CD4-positive, alpha-beta T cell (primary cell): ENCODE measurements at regions not wholly inside any gene's neighbourhood (a gene's known extent, or its start where the extent isn't known, plus 50 kb on each side); places are given as distances from the start of the nearest gene placed in this dataset.

ENCODE experiments used
- ATAC-seq: fragments of 200-7000 bp; cut with Tn5 transposase; one replicate; pipeline ENCODE4 v1.10.0; 2022; ENCODE audit warnings: mild to moderate bottlenecking; ENCODE audit not compliant: poor library complexity
- CTCF ChIA-PET: fragments of 350-600 bp; sonication (Branson Sonifier 250); formaldehyde crosslinking; loops from one replicate; lab custom pipeline; 2021; ENCODE audit warnings: antibody characterized with exemption, inconsistent platforms; lab: Charles Lee
- POLR2A ChIA-PET: fragments of 350-600 bp; sonication (Branson Sonifier 250); formaldehyde crosslinking; loops from one replicate; lab custom pipeline; 2021; ENCODE audit warnings: antibody characterized with exemption, inconsistent platforms; lab: Charles Lee
- DNase-seq, 14 experiments: peaks; one replicate each; pipeline ENCODE4 v3.0.0-alpha.2; 2013 to 2020; ENCODE audit warnings: mixed read lengths in 2 of 14
- H3K27ac ChIP-seq, 2 donors: one replicate each; pipeline versions ENCODE4 v1.5.1 to v1.7.0; 2013; ENCODE audit warnings: low read length in 2 of 2, low read depth in 1 of 2, mild to moderate bottlenecking in 1 of 2
- H3K27me3 ChIP-seq, 2 experiments: 1 replicate in 1 of 2; 2 replicates in 1 of 2; pipeline versions ENCODE4 v1.6.1 to v1.7.0; 2013; ENCODE audit warnings: low read length in 2 of 2, control low read depth in 1 of 2, mild to moderate bottlenecking in 1 of 2, moderate library complexity in 1 of 2; ENCODE audit not compliant: insufficient read depth in 2 of 2, control insufficient read depth in 1 of 2
- H3K36me3 ChIP-seq: one replicate; pipeline ENCODE4 v1.6.1; 2013; ENCODE audit warnings: low read length, control low read depth; ENCODE audit not compliant: insufficient read depth
- H3K4me1 ChIP-seq: one replicate; pipeline ENCODE4 v1.6.1; 2013; ENCODE audit warnings: low read length, control low read depth; ENCODE audit not compliant: insufficient read depth
- H3K4me3 ChIP-seq: one replicate; pipeline ENCODE4 v1.5.1; 2013; ENCODE audit warnings: mild to moderate bottlenecking, low read length, moderate library complexity
- H3K9me3 ChIP-seq, 2 experiments: 1 replicate in 1 of 2; 2 replicates in 1 of 2; pipeline versions ENCODE4 v1.6.1 to v1.7.0; 2013; ENCODE audit warnings: low read length in 2 of 2, mild to moderate bottlenecking in 2 of 2, control low read depth in 1 of 2, moderate library complexity in 1 of 2; ENCODE audit not compliant: control insufficient read depth in 1 of 2, insufficient read depth in 1 of 2
- H3K27ac Mint-ChIP-seq: one replicate; pipeline ENCODE4 v1.8.0; 2020; ENCODE audit warnings: mixed read lengths
- H3K27me3 Mint-ChIP-seq: one replicate; pipeline ENCODE4 v1.8.0; 2021; ENCODE audit warnings: mixed read lengths
- H3K36me3 Mint-ChIP-seq: one replicate; pipeline ENCODE4 v1.8.0; 2021; ENCODE audit warnings: low read depth, mixed read lengths
- H3K4me1 Mint-ChIP-seq: one replicate; pipeline ENCODE4 v1.8.0; 2021; ENCODE audit warnings: low read depth, mixed read lengths
- H3K4me3 Mint-ChIP-seq: one replicate; pipeline ENCODE4 v1.8.0; 2020; ENCODE audit warnings: mild to moderate bottlenecking, mixed read lengths
- H3K9me3 Mint-ChIP-seq: one replicate; pipeline ENCODE4 v1.8.0; 2020; ENCODE audit warnings: mixed read lengths
- CTCF ChIP-seq: fragments of 200-600 bp; IDR thresholded peaks from one replicate; pipeline ENCODE4 v1.8.0; 2022; ENCODE audit warnings: antibody characterized with exemption, mild to moderate bottlenecking
- intact Hi-C, 2 experiments: fragments of 100-400 bp; cut with DNase I in 1 of 2; cut with micrococcal nuclease in 1 of 2; formaldehyde crosslinking; loops; one replicate each; pipeline versions ENCODE4 v1.15.1 to v1.9.0; 2023 to 2025; cut with DNase I, micrococcal nuclease

- no peak for ATAC-seq
- intact Hi-C loops: no loop called here
These were observed 424.6 kb downstream of the BRD1 start for GRCh38 chr22:49403102-49403501.

GRCh38 chr22:49402169-49402568 lies 425.5 kb downstream of the BRD1 start:
- Mint-ChIP-seq H3K36me3 (no peaks in the 10 kb centered on the region), H3K4me3 (no peak overlapping the region), H3K27me3 (peaks cover 28% of the 10 kb centered on the region), H3K27ac (no peak overlapping the region), H3K9me3 (no peaks in the 10 kb centered on the region), H3K4me1 (no peaks in the 10 kb centered on the region)
- no peak for DNase-seq
- Histone ChIP-seq H3K4me3 (no peak overlapping the region), H3K27me3 (peaks cover 4% of the 10 kb centered on the region in 2 experiments), H3K27ac (no peak overlapping the region), H3K4me1 (no peaks in the 10 kb centered on the region), H3K9me3 (peaks cover 0 to 3% of the 10 kb centered on the region in 2 experiments), H3K36me3 (no peaks in the 10 kb centered on the region)
- CTCF ChIA-PET: no interaction called here
- no peak for TF ChIP-seq CTCF
- POLR2A ChIA-PET: no interaction called here
- no peak for ATAC-seq
- intact Hi-C loops: no loop called here

More at GRCh38 chr22:49403102-49403501, 424.6 kb downstream of the BRD1 start:
- Histone ChIP-seq H3K36me3 (no peaks in the 10 kb centered on the region), H3K4me1 (no peaks in the 10 kb centered on the region), H3K27ac (no peak overlapping the region), H3K27me3 (peaks cover 4% of the 10 kb centered on the region in 2 experiments), H3K4me3 (no peak overlapping the region), H3K9me3 (peaks cover 0 to 3% of the 10 kb centered on the region in 2 experiments)
- H3K36me3 Mint-ChIP-seq: no peaks in the 10 kb centered on the region
- H3K27ac Mint-ChIP-seq: no peak overlapping the region
- H3K4me3 Mint-ChIP-seq: no peak overlapping the region
- ChIA-PET POLR2A (no interaction called here), CTCF (no interaction called here)
- peaks cover 26% of the 10 kb centered on the region for H3K27me3 Mint-ChIP-seq
- no peak for TF ChIP-seq CTCF
- no peak for DNase-seq
- no peaks in the 10 kb centered on the region for H3K9me3 Mint-ChIP-seq
- no peaks in the 10 kb centered on the region for H3K4me1 Mint-ChIP-seq

GRCh38 chr22:49400941-49401598 lies 426.6 kb downstream of the BRD1 start:
- intact Hi-C loops: no loop called here
- no peak overlapping the region for H3K4me3 Mint-ChIP-seq
- H3K36me3 ChIP-seq: no peaks in the 10 kb centered on the region
- H3K9me3 Mint-ChIP-seq: no peaks in the 10 kb centered on the region
- peaks cover 0 to 3% of the 10 kb centered on the region in 2 experiments for H3K9me3 ChIP-seq
- ChIA-PET POLR2A (no interaction called here), CTCF (no interaction called here)
- H3K36me3 Mint-ChIP-seq: no peaks in the 10 kb centered on the region
- no peak overlapping the region for H3K27ac Mint-ChIP-seq
- no peak overlapping the region for H3K4me3 ChIP-seq
- no peaks in the 10 kb centered on the region for H3K4me1 Mint-ChIP-seq
- peaks cover 4% of the 10 kb centered on the region in 2 experiments for H3K27me3 ChIP-seq
- DNase-seq (no peak), ATAC-seq (no peak)
- no peak overlapping the region for H3K27ac ChIP-seq
- no peaks in the 10 kb centered on the region for H3K4me1 ChIP-seq
- peaks cover 18% of the 10 kb centered on the region for H3K27me3 Mint-ChIP-seq
- no peak for TF ChIP-seq CTCF
